ENCODE measurements at regions not wholly inside any gene's neighbourhood (a gene's known extent, or its start where the extent isn't known, plus 50 kb on each side); places are given as distances from the start of the nearest gene placed in this dataset.

- no peak for TF ChIP-seq CTCF (IDR thresholded peaks at IDR 0.05)
- no peak for TF ChIP-seq POLR2A (IDR thresholded peaks at IDR 0.05)
Measured at GRCh38 chr12:90342081-90342480, 612.9 kb downstream of the CCER1 start.
